Right cardiac atrium (tissue), 5 donors: ENCODE measurements at regions not wholly inside any gene's neighbourhood (a gene's known extent, or its start where the extent isn't known, plus 50 kb on each side); places are given as distances from the start of the nearest gene placed in this dataset.

Experiments used
- ATAC-seq, 2 donors: fragments of 200-7000 bp; cut with Tn5 transposase; one replicate each; pipeline versions ENCODE4 v1.8.0 to v1.9.1; 2020; ENCODE audit warnings: moderate library complexity in 2 of 2, mild to moderate bottlenecking in 1 of 2
- DNase-seq, 3 donors: peaks; one replicate each; pipeline ENCODE4 v3.0.0-alpha.2; 2020
- H3K27ac ChIP-seq: one replicate; pipeline ENCODE4 v1.5.1; 2013; ENCODE audit warnings: mild to moderate bottlenecking, low read length, control low read depth, moderate library complexity
- H3K27me3 ChIP-seq: one replicate; pipeline ENCODE4 v1.6.1; 2013; ENCODE audit not compliant: control insufficient read depth, insufficient read depth
- H3K4me1 ChIP-seq: one replicate; pipeline ENCODE4 v1.6.1; 2013; ENCODE audit warnings: low read length; ENCODE audit not compliant: control insufficient read depth, insufficient read depth
- H3K4me3 ChIP-seq: one replicate; pipeline ENCODE4 v1.5.1; 2013; ENCODE audit warnings: low read length, control low read depth
- H3K9me3 ChIP-seq: one replicate; pipeline ENCODE4 v1.6.1; 2013; ENCODE audit warnings: low read length; ENCODE audit not compliant: control insufficient read depth
- WGBS: extraction: QIAGEN DNeasy Blood & Tissue Kit; methylation state at CpG from one replicate; pipeline ENCODE4 v1.1.7; 2013; 5-methylcytosine and 5-hydroxymethylcytosine counted together
- intact Hi-C, 4 donors: fragments of 100-400 bp; cut with DNase I; formaldehyde crosslinking; loops; one replicate each; pipeline versions ENCODE4 v1.11.0 to v1.14.0; 2022 to 2023
- donor health status: healthy with polysubstance abuse.
- donor health status: DM: no; HTN: yes; CAD: no.
- donor health status: DM: no; HTN: no; CAD: no.
- donor health status: DM: no; HTN: yes; CAD: no; lungs with severe emphysema.
- donor health status: DM: yes; HTN: yes; CAD: no.

DNA sequence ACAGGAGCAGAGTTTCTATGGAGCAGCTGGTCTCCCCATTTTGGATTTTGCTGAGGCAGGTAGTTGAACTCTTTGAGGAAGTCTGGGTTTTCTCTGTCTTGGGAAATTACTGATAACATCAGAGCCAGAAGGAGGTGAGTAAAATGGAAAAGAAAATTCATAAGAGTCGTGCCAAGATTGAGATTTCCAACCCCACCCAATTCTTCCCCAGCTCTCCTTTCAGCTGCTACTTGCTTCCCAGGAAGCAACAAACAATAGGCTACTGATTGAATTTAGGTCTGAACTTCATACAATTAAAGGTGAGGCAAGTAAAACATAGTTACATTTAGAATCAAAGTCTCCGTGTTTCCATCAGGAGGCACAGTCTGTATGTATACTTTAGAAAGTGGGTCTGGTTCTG, 54.6 kb upstream of the EOLA2 start:
- Histone ChIP-seq H3K4me3 (no peak overlapping the region), H3K27me3 (no peaks in the 10 kb centered on the region), H3K27ac (no peak overlapping the region), H3K9me3 (no peaks in the 10 kb centered on the region), H3K4me1 (peaks cover 2% of the 10 kb centered on the region)
- 51% methylated on average over 2 of the region's 2 CpGs for WGBS
- no peak for DNase-seq
- ATAC-seq: peak in 1 of 2 donors; percentile 85
- intact Hi-C loops: no loop called here

DNA sequence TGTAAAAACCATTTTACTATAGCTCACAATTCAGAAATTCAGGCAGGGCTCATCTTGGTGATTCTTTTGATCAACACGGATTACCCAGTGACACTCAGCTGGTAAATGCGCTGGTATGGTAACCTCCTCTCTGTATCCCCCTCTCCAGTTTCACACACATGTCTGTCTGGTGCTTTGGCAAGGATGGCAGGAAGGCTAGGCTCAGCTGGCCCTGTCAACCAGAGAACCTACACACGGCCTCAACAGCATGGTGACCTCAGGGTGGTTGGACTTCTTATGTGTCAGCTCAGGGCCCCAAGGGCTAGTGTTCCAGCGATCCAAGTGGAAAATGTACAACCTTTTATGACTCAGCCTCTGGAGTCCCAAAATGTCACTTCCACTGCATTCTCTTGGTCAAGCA, 55.7 kb upstream of the EOLA2 start:
- intact Hi-C loops: no loop called here
- no peak for ATAC-seq
- no peak overlapping the region for H3K27ac ChIP-seq

DNA sequence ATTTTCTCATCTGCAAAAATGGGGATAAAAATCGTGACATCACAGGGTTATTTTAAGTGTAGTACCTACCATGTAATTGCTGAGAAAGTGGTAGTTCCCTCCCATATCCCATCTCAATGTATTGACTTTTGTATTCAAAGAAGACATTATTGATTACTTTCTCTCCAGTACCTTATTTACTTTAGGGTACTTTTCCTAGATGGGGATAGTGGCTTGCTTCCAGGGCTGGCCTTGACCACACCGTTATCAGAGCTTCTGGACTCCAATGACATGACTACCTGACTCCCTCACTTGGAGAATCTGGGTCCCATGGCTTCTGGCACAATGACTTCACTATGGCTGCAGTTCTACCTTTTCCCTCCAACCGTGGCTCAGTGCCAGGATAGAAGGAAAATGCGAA, 58.2 kb upstream of the EOLA2 start:
- no peak overlapping the region for H3K4me3 ChIP-seq
- no peaks in the 10 kb centered on the region for H3K9me3 ChIP-seq
- no peak overlapping the region for H3K27ac ChIP-seq
- DNase-seq (no peak), ATAC-seq (no peak)
- 90% methylated on average over 4 of the region's 4 CpGs for WGBS
- intact Hi-C loops: no loop called here
- no peaks in the 10 kb centered on the region for H3K27me3 ChIP-seq
- H3K4me1 ChIP-seq: no peaks in the 10 kb centered on the region

More for the DNA sequence above, 55.7 kb upstream of the EOLA2 start:
- H3K27me3 ChIP-seq: no peaks in the 10 kb centered on the region
- H3K4me3 ChIP-seq: no peak overlapping the region
- H3K4me1 ChIP-seq: peaks cover 2% of the 10 kb centered on the region
- no peak for DNase-seq
- 95% methylated on average over 4 of the region's 4 CpGs for WGBS
- H3K9me3 ChIP-seq: no peaks in the 10 kb centered on the region

DNA sequence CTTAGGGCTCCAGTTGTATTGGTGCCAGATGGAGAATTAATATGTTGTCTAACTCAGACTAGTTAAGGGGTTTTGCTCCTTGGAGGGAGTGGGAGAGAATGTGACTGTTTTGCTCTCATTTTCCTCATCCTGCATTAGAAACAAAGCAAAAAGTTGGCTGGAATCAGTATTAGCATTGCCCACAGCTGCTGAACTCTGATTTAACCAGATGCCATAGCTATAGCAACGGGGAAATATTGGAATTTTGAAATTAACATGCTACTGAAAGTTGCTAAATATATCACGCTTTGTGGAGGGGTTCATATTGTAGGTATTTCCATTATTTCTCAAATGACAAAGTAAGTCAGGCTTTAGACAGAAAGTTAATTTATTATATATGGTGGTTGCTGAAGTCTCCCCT, 66.7 kb upstream of the EOLA2 start:
- Histone ChIP-seq H3K9me3 (no peaks in the 10 kb centered on the region), H3K27ac (no peak overlapping the region), H3K4me3 (no peak overlapping the region), H3K27me3 (no peaks in the 10 kb centered on the region), H3K4me1 (no peaks in the 10 kb centered on the region)
- DNase-seq: no peak
- 76% methylated on average over 2 of the region's 2 CpGs for WGBS
- ATAC-seq: no peak
- intact Hi-C loops: no loop called here

DNA sequence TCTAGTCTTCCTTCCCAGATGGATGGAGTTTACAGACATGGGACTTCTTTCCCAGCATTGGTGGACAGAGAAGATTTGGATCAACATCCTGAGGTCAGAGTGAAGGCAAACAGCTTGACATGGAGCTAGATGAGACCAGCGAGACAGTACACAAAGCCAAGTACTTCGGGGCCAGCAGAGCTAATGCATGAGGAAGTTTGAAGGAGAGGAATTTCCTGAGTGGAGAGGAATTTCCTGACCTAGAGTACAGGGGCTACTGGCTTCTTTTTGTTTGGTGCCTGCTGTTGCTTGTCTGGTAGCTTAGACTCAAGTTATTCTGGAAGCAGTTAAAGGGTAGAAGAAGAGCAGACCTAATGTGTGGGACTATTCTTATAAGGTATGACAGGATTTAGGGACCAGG, 69.1 kb upstream of the EOLA2 start:
- intact Hi-C loops: no loop called here
- ATAC-seq (no peak), DNase-seq (no peak)
- Histone ChIP-seq H3K9me3 (no peaks in the 10 kb centered on the region), H3K27me3 (no peaks in the 10 kb centered on the region), H3K4me1 (no peaks in the 10 kb centered on the region), H3K4me3 (no peak overlapping the region), H3K27ac (no peak overlapping the region)
- WGBS: 33% methylated on average over 2 of the region's 2 CpGs

DNA sequence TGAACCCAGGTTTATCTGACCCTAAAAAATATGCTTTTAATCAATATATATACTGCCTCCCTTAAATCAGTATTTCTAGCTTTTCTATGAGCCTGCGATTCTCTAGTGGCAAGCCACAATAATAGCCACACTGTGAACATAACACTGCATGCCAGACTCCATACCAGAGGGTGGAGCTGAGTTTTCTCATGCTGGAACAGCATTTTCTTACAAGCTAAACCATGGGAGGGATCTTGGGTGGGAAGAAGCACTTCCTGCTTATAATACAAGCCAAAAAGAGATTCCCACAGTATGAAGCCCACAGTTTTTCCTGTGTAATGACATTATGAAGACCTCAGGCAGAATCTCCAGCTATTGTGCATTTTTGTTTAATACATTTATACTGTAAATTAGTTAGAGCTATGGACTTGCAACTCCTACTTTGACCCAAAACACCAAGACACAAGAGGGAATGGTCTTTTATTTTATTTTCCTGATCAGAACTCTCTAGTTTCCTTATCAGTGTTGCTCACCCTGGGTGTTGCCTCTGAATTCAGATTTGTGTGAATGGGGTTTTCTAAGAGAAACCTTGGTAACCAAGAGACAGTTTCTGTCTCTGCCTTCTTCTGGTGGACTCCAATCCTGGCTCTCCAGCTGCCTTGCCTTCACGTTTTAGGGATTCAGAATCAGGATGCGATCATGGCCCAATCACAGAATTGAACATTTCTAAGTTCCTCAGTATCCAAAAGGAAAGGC, 74.5 kb upstream of the EOLA2 start:
- H3K27me3 ChIP-seq: no peaks in the 10 kb centered on the region
- no peak overlapping the region for H3K27ac ChIP-seq
- peak; percentile 64 to 94 for ATAC-seq
- WGBS: 60% methylated on average over 3 of the region's 3 CpGs
- no peaks in the 10 kb centered on the region for H3K4me1 ChIP-seq
- DNase-seq: no peak
- intact Hi-C loops: no loop called here
- H3K9me3 ChIP-seq: no peaks in the 10 kb centered on the region
- no peak overlapping the region for H3K4me3 ChIP-seq

DNA sequence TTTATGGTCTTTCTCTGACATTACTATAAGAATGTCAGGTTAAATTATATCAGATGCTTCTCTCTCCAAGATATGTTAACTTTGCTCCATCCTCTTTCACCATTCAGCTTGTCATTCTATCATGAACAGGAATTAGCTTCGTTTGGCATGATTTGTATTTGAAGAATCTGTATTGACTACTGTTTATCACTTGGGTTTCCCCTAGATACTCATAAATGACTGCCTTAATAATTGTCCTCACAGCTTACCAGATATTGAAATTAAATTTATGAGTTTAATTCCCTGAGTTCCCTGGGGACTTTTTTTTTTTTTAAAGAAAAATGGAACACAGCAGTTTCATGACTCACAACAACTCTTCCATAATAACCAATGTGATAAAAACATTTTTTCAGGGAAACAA, 76.2 kb upstream of the EOLA2 start:
- 88% methylated on average over 1 of the region's 1 CpG for WGBS
- no peak for ATAC-seq
- DNase-seq: no peak
- intact Hi-C loops: no loop called here
- Histone ChIP-seq H3K4me3 (no peak overlapping the region), H3K27me3 (no peaks in the 10 kb centered on the region), H3K27ac (no peak overlapping the region), H3K9me3 (no peaks in the 10 kb centered on the region), H3K4me1 (no peaks in the 10 kb centered on the region)

DNA sequence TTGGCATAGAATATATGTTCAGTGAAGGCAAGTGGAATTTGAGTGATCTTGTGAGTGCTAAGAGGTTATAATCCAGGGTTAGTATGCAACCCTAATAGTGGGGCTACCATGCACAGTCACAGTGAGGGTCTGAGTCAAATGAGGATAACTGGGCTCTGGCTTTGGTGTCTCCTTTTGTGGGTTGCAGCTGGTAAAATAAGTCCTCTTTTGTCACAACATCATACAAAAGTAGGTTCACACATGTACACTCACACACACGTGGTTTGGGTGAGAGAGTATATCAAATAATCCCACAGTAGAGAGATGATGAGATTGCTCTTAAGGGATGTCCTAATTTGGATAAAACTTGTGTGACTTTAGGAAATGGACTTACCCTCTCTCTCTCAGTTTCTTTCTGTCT, 79.6 kb upstream of the EOLA2 start:
- intact Hi-C loops: no loop called here
- Histone ChIP-seq H3K9me3 (no peaks in the 10 kb centered on the region), H3K27ac (no peak overlapping the region), H3K4me3 (no peak overlapping the region), H3K27me3 (no peaks in the 10 kb centered on the region), H3K4me1 (no peaks in the 10 kb centered on the region)
- ATAC-seq (no peak), DNase-seq (no peak)
- WGBS: 95% methylated on average over 1 of the region's 1 CpG

DNA sequence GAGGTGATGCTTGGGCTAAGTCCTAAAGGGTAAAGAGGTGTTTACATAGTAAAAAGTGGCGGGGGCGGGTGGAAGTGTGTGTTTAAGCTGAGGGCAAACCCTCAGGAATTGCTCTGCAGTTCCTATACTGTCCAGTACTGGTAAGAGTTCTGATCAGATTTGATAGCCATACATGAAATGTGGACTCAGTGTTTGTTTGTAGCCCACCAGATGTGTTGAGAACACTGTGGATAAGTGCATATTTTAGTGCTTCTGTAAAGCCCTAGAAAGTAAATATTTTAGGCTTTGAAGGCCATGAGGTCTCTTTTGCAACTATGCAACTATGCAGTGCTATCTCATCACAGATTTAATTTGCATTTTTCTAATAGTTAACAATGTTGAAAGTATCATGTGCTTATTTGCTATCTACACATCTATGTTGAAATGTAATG, 80.7 kb upstream of the EOLA2 start:
- no peaks in the 10 kb centered on the region for H3K9me3 ChIP-seq
- no peak for DNase-seq
- intact Hi-C loops: no loop called here
- H3K4me3 ChIP-seq: no peak overlapping the region
- H3K4me1 ChIP-seq: no peaks in the 10 kb centered on the region
- ATAC-seq: no peak
- H3K27me3 ChIP-seq: no peaks in the 10 kb centered on the region
- 93% methylated on average over 2 of the region's 2 CpGs for WGBS
- no peak overlapping the region for H3K27ac ChIP-seq

DNA sequence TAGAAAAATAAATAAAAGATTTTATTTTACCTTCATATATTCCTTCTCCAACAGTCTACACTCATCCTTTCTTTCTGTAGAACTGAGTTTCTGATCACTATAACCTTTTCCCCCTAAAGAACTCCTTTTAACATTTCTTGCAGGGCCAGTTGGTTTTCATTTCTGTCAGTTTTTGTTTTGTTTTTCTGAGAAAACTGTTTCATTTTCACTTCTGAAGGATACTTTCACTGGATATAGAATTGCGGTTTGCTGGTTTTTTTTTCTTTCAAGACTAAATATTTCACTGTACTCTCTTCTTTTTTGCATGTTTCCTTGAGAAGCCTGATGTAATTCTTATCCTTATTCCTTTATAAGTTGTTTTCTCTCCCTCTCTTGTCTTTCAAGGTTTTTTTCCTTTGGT, 90.4 kb upstream of the EOLA2 start:
- Histone ChIP-seq H3K27ac (no peak overlapping the region), H3K4me3 (no peak overlapping the region), H3K9me3 (no peaks in the 10 kb centered on the region), H3K27me3 (no peaks in the 10 kb centered on the region), H3K4me1 (no peaks in the 10 kb centered on the region)
- DNase-seq (no peak), ATAC-seq (no peak)
- 74% methylated on average over 1 of the region's 1 CpG for WGBS
- intact Hi-C loops: no loop called here

DNA sequence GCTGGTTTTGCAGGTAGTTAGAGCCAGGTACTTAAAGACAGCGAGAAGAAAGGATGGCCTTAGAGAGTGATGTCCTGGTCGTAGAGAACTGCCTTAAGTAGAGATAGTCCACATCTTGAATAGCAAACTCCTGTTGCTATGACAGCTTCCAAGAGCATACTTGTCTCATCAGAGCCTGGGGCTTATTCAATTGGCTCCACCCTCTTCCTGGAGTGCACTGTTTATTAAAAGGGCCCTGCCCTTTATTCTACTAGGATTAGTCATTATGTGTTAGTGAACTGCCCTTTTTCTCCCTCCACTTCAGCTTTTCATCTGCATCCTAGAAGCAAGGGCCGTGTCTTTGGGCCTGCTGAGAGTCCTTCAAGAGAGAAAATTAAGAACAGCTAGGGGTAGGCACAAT, 94.5 kb upstream of the EOLA2 start:
- Histone ChIP-seq H3K4me1 (peaks cover 1% of the 10 kb centered on the region), H3K9me3 (no peaks in the 10 kb centered on the region), H3K4me3 (no peak overlapping the region), H3K27ac (no peak overlapping the region), H3K27me3 (no peaks in the 10 kb centered on the region)
- WGBS: 41% methylated on average over 3 of the region's 3 CpGs
- intact Hi-C loops: no loop called here
- no peak for DNase-seq
- peak; percentile 38 to 93 for ATAC-seq

DNA sequence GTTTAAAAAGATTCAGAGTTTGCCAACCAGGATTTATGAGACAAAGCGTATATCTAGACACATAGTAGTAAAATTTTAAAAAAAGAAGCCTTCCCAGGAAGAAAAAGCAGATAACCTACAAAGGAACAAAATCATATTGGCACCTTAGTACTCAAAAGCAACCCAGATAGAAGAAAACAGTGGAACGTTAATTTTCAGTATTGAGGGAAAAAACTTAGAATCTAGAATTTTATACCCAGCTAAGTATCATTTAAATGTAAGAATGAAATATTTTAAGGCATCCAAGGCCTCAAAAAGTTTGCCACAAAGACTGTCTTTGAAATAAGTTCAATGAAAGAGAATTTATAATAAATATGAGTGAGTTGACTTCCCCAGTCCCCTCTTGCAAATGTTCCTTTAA, 96.5 kb upstream of the EOLA2 start:
- DNase-seq (no peak), ATAC-seq (no peak)
- Histone ChIP-seq H3K4me1 (peaks cover 1% of the 10 kb centered on the region), H3K27me3 (no peaks in the 10 kb centered on the region), H3K27ac (no peak overlapping the region), H3K4me3 (no peak overlapping the region), H3K9me3 (no peaks in the 10 kb centered on the region)
- 97% methylated on average over 2 of the region's 2 CpGs for WGBS
- intact Hi-C loops: no loop called here
